HFF-Myc (cell line): ENCODE measurements at regions not wholly inside any gene's neighbourhood (a gene's known extent, or its start where the extent isn't known, plus 50 kb on each side); places are given as distances from the start of the nearest gene placed in this dataset.
A peak's percentile ranks its signal among the peaks of the same experiment; 100 is the strongest.

Source experiments
- DNase-seq: peaks from one replicate; pipeline ENCODE4 v3.0.0-alpha.2; 2011; ENCODE audit warnings: low read depth; ENCODE audit errors: extremely low read depth
- H3K4me3 ChIP-seq: replicated peaks from 2 replicates; pipeline ENCODE4 v1.5.1; 2011; ENCODE audit warnings: low read depth, mild to moderate bottlenecking, control low read depth, low read length
- CTCF ChIP-seq: IDR thresholded peaks from 2 replicates; pipeline ENCODE4 v1.5.1; 2012; ENCODE audit warnings: mild to moderate bottlenecking, low read depth, low read length, control low read depth; ENCODE audit errors: missing control alignments

DNA sequence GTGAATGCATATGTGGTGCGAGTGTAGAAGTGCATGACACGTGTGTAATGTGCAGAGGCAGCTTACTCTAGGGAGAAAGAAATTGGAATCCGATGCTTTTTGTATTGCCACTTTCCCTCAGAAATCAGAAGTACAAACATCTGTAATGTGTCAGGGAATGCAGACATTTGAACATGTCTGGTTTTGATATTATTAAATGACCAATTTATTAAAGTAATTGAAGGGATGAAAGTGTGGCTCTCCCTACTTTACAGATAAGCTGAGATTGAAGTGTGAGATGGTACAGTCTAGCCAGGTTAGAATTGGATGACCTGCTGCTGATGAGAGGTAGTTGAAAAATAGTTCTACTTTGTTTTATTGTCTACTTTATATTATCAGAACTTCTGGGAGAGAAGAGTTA lies 74.5 kb upstream of the NT5C1B start:
- no peak overlapping the region for H3K4me3 ChIP-seq
- DNase-seq, result no peak
- no peak for TF ChIP-seq CTCF

DNA sequence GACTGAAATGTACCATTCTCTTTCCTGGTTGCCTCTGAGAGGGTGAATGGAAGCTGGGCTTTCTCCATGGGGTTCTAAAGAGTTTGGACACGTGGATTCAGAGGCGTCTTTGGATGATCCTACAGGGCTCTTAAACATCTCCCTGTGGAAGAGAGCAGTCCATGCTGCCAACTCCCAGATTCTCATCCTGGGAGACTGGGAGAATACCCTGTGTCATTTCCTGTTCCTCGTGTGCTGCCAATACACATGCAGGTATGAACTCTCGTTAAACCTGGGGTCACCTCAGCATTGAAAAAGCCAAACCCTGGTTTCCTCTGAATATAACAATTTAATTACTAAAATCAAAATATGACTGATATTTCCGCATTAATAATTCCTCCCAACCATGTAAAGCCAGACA lies 73.3 kb upstream of the NT5C1B start:
- no peak overlapping the region for H3K4me3 ChIP-seq
- TF ChIP-seq CTCF, result no peak
- no peak for DNase-seq

GRCh38 chr2:18659915-18660314 lies 70.5 kb upstream of the NT5C1B start:
- no peak for TF ChIP-seq CTCF
- DNase-seq, result no peak
- no peak overlapping the region for H3K4me3 ChIP-seq

DNA sequence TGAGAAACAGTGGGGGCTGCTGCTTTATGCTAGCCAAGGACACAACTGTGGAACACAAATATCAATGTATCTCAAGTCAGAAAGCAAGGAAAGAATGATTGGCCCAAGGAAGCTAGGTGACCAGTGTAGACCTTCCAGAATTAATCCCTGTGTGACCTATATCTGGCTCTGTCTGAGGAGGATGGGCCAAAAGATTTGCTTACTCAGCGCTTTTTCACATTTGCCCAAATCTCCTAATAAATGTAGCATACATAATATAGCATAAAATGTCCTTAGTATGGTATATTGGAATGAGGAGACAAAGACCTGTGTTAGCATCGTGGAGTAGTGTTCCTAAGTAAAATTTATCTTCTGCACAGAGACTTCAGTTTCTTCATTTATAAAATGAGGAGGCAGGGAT lies 66.7 kb upstream of the NT5C1B start:
- no peak for TF ChIP-seq CTCF
- H3K4me3 ChIP-seq, result no peak overlapping the region
- no peak for DNase-seq

GRCh38 chr2:18651842-18652774 lies 62.7 kb upstream of the NT5C1B start:
- no peak for TF ChIP-seq CTCF
- H3K4me3 ChIP-seq, result no peak overlapping the region
- peak; percentile 31 for DNase-seq

GRCh38 chr2:18650221-18650620 lies 60.9 kb upstream of the NT5C1B start:
- no peak for DNase-seq
- no peak for TF ChIP-seq CTCF
- no peak overlapping the region for H3K4me3 ChIP-seq
